ENCODE measurements at regions not wholly inside any gene's neighbourhood (a gene's known extent, or its start where the extent isn't known, plus 50 kb on each side); places are given as distances from the start of the nearest gene placed in this dataset.
"Not testable (repeated sequence)": the region's sequence is repeated elsewhere in the genome, so short reads cannot be mapped to it uniquely, and the experiment has no call there.

DNA sequence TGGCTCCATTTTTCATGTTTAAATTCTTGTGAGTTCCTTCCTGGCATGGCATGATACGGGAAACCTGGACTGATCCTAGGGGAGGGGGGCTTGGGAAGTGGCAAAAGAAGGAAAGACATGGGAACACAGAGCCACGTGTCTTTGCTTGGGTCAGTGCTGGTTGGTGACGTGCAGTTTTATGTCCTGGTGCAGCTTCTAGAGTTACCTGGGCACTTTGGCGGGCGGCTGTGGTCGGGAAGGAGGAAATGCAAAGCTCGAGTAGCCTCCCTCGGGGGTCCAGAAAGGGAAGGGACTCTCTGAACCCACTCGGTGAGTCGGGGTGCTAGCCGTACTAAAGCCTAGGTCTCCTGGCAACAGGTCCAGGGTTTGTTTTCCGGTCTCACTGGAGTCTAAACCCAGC is 94.6 kb downstream of the APOB start:
- intact Hi-C loops (cut with DNase I, micrococcal nuclease): no loop called here
- H3K4me1 ChIP-seq (ENCODE audit: insufficient read depth, low read length): no peaks in the 10 kb centered on the region
- no peaks in the 10 kb centered on the region for H3K9me3 ChIP-seq (ENCODE audit: control insufficient read depth in 1 of 2, insufficient read depth in 1 of 2, low read length in 2 of 2)
- CTCF ChIA-PET: no interaction called here
- Mint-ChIP-seq H3K4me3 (no peak overlapping the region), H3K27me3 (peaks cover 5% of the 10 kb centered on the region), H3K27ac (no peak overlapping the region), H3K4me1 (ENCODE audit: low read depth) (no peaks in the 10 kb centered on the region), H3K9me3 (no peaks in the 10 kb centered on the region), H3K36me3 (ENCODE audit: low read depth) (no peaks in the 10 kb centered on the region)
- TF ChIP-seq, protein P1, sequence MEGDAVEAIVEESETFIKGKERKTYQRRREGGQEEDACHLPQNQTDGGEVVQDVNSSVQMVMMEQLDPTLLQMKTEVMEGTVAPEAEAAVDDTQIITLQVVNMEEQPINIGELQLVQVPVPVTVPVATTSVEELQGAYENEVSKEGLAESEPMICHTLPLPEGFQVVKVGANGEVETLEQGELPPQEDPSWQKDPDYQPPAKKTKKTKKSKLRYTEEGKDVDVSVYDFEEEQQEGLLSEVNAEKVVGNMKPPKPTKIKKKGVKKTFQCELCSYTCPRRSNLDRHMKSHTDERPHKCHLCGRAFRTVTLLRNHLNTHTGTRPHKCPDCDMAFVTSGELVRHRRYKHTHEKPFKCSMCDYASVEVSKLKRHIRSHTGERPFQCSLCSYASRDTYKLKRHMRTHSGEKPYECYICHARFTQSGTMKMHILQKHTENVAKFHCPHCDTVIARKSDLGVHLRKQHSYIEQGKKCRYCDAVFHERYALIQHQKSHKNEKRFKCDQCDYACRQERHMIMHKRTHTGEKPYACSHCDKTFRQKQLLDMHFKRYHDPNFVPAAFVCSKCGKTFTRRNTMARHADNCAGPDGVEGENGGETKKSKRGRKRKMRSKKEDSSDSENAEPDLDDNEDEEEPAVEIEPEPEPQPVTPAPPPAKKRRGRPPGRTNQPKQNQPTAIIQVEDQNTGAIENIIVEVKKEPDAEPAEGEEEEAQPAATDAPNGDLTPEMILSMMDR (IDR thresholded peaks at IDR 0.05): no peak
- POLR2A ChIA-PET: no interaction called here
- DNase-seq (no peak), ATAC-seq (ENCODE audit: poor library complexity) (no peak)
- H3K4me3 ChIP-seq (ENCODE audit: low read length): no peak overlapping the region
- H3K36me3 ChIP-seq (ENCODE audit: insufficient read depth, low read length): no peaks in the 10 kb centered on the region
- H3K27me3 ChIP-seq (ENCODE audit: control insufficient read depth in 1 of 2, insufficient read depth in 2 of 2, low read length in 2 of 2): no peaks in the 10 kb centered on the region
- no peak overlapping the region for H3K27ac ChIP-seq (ENCODE audit: low read depth in 1 of 2, low read length in 2 of 2)

DNA sequence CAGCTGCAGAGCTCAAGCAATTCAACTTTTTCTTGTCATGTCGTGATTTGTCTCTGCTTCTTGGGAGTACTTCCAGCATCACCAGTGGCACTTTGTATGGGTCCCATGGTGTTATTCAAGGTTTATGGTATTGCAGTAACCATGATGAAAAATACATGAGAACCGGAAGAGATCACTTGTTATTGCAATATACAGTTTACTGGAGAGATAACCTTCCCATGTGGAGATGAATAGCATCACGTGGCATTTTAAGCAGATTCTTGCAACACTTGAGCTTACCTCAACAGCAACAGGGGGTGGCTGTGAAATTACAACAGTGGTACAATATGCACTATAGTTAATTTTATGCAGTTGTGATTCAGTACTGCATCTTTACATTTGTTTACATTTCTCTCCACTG is 97.4 kb downstream of the APOB start:
- no peaks in the 10 kb centered on the region for H3K36me3 Mint-ChIP-seq (ENCODE audit: low read depth)
- Histone ChIP-seq H3K4me3 (ENCODE audit: low read length) (no peak overlapping the region), H3K27me3 (ENCODE audit: control insufficient read depth in 1 of 2, insufficient read depth in 2 of 2, low read length in 2 of 2) (peaks cover 3 to 7% of the 10 kb centered on the region in 2 experiments), H3K9me3 (ENCODE audit: control insufficient read depth in 1 of 2, insufficient read depth in 1 of 2, low read length in 2 of 2) (no peaks in the 10 kb centered on the region), H3K4me1 (ENCODE audit: insufficient read depth, low read length) (no peaks in the 10 kb centered on the region), H3K27ac (ENCODE audit: low read depth in 1 of 2, low read length in 2 of 2) (no peak overlapping the region), H3K36me3 (ENCODE audit: insufficient read depth, low read length) (no peaks in the 10 kb centered on the region)
- no peaks in the 10 kb centered on the region for H3K9me3 Mint-ChIP-seq
- no peak overlapping the region for H3K4me3 Mint-ChIP-seq
- TF ChIP-seq, protein P1 (IDR thresholded peaks at IDR 0.05): no peak
- no peaks in the 10 kb centered on the region for H3K4me1 Mint-ChIP-seq (ENCODE audit: low read depth)
- no peak for ATAC-seq (ENCODE audit: poor library complexity)
- H3K27ac Mint-ChIP-seq: no peak overlapping the region
- ChIA-PET CTCF (no interaction called here), POLR2A (no interaction called here)
- peaks cover 12% of the 10 kb centered on the region for H3K27me3 Mint-ChIP-seq
- no peak for DNase-seq
- intact Hi-C loops (cut with DNase I, micrococcal nuclease): no loop called here

DNA sequence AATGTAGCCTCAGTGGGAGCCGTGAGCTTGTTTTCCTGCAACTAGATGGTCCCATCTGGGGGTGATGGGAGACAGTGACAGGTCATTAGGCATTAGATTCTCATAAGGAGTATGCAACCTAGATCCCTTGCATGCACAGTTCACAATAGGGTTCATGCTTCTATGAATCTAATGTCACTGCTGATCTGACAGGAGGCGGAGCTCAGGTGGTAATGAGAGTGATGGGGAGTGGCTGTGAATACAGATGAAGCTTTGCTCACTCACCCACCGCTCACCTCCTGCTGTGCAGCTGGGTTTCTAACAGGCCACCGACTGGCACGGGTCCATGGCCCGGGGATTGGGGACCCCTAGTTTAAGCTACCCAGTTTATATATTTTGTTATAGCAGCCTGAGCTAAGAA is 100.2 kb downstream of the APOB start:
- H3K36me3 ChIP-seq (ENCODE audit: insufficient read depth, low read length); POLR2A ChIA-PET; DNase-seq; H3K4me3 Mint-ChIP-seq; intact Hi-C loops (cut with DNase I, micrococcal nuclease); H3K9me3 ChIP-seq (ENCODE audit: control insufficient read depth in 1 of 2, insufficient read depth in 1 of 2, low read length in 2 of 2); H3K9me3 Mint-ChIP-seq; ATAC-seq (ENCODE audit: poor library complexity); H3K4me1 ChIP-seq (ENCODE audit: insufficient read depth, low read length); H3K4me1 Mint-ChIP-seq (ENCODE audit: low read depth); H3K4me3 ChIP-seq (ENCODE audit: low read length); H3K27ac Mint-ChIP-seq; H3K36me3 Mint-ChIP-seq (ENCODE audit: low read depth); CTCF ChIA-PET; H3K27ac ChIP-seq (ENCODE audit: low read depth in 1 of 2, low read length in 2 of 2): not testable (repeated sequence)
- H3K27me3 ChIP-seq (ENCODE audit: control insufficient read depth in 1 of 2, insufficient read depth in 2 of 2, low read length in 2 of 2): peaks cover 5 to 10% of the 10 kb centered on the region in 2 experiments
- peaks cover 22% of the 10 kb centered on the region for H3K27me3 Mint-ChIP-seq

DNA sequence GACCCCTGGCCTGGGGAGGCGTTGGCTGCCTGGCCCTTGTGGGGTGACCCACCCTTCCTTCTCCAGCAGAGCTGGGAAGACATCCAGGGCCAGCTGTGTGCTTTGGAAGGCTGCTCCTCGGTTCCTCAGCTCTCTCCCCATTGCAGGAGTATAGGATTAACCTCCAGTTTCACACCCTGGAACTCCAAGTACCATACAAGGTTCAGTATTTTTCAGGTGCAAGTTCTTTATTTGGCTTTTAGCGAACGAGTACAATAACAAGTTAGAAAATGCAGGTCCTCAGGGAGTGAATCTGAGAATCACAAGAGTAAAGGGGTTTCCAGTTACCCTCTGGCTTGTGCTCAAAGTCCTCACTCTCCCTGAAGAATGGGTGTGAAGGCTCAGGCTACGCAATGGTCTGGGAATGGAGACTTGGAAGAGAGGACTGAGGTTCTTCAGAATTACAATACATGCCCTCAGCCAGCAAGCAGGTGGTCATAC is 101.2 kb downstream of the APOB start:
- Mint-ChIP-seq H3K9me3 (no peaks in the 10 kb centered on the region), H3K36me3 (ENCODE audit: low read depth) (no peaks in the 10 kb centered on the region), H3K27ac (no peak overlapping the region), H3K4me1 (ENCODE audit: low read depth) (no peaks in the 10 kb centered on the region), H3K4me3 (no peak overlapping the region), H3K27me3 (peaks cover 17% of the 10 kb centered on the region)
- Histone ChIP-seq H3K9me3 (ENCODE audit: control insufficient read depth in 1 of 2, insufficient read depth in 1 of 2, low read length in 2 of 2) (no peaks in the 10 kb centered on the region), H3K27ac (ENCODE audit: low read depth in 1 of 2, low read length in 2 of 2) (no peak overlapping the region), H3K4me1 (ENCODE audit: insufficient read depth, low read length) (no peaks in the 10 kb centered on the region), H3K4me3 (ENCODE audit: low read length) (no peak overlapping the region), H3K36me3 (ENCODE audit: insufficient read depth, low read length) (no peaks in the 10 kb centered on the region), H3K27me3 (ENCODE audit: control insufficient read depth in 1 of 2, insufficient read depth in 2 of 2, low read length in 2 of 2) (peaks cover 5 to 10% of the 10 kb centered on the region in 2 experiments)
- ChIA-PET POLR2A (no interaction called here), CTCF (no interaction called here)
- ATAC-seq (ENCODE audit: poor library complexity) (no peak), DNase-seq (no peak)
- TF ChIP-seq, protein P1 (IDR thresholded peaks at IDR 0.05): no peak
- intact Hi-C loops (cut with DNase I, micrococcal nuclease): no loop called here

All from CD4-positive, alpha-beta T cell (primary cell).